ENCODE measurements at regions not wholly inside any gene's neighbourhood (a gene's known extent, or its start where the extent isn't known, plus 50 kb on each side); places are given as distances from the start of the nearest gene placed in this dataset.

GRCh38 chr3:159791336-159791735 is 197.3 kb upstream of the IL12A start:
- TF ChIP-seq CTCF (IDR thresholded peaks at IDR 0.05) (no peak), POLR2A (IDR thresholded peaks at IDR 0.05) (no peak)
